ENCODE measurements at regions not wholly inside any gene's neighbourhood (a gene's known extent, or its start where the extent isn't known, plus 50 kb on each side); places are given as distances from the start of the nearest gene placed in this dataset.
"Not testable (repeated sequence)": the region's sequence is repeated elsewhere in the genome, so short reads cannot be mapped to it uniquely, and the experiment has no call there.

DNA sequence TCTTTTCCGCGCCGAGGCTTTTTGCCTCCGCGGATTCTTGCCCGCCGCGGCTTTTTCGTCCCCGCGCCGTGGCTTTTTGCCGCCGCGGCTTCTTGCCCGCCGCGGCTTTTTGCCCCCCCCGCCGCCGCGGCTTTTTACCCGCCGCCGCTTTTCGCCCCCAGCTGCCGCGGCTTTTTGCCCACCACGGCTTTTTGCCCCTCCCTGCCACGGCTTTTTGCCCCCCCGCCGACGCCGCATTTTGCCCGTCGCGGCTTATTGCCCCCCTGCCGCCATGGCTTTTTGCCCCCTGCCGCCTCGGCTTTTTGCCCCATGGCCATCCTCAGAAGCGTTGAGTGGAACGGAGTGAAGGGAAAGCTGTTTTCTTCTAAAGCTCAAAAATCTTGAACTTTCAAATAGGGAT, 4955.5 kb upstream of the OR11H1 start:
- TF ChIP-seq, protein P1, sequence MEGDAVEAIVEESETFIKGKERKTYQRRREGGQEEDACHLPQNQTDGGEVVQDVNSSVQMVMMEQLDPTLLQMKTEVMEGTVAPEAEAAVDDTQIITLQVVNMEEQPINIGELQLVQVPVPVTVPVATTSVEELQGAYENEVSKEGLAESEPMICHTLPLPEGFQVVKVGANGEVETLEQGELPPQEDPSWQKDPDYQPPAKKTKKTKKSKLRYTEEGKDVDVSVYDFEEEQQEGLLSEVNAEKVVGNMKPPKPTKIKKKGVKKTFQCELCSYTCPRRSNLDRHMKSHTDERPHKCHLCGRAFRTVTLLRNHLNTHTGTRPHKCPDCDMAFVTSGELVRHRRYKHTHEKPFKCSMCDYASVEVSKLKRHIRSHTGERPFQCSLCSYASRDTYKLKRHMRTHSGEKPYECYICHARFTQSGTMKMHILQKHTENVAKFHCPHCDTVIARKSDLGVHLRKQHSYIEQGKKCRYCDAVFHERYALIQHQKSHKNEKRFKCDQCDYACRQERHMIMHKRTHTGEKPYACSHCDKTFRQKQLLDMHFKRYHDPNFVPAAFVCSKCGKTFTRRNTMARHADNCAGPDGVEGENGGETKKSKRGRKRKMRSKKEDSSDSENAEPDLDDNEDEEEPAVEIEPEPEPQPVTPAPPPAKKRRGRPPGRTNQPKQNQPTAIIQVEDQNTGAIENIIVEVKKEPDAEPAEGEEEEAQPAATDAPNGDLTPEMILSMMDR (conservative IDR thresholded peaks at IDR 0.05), result not testable (repeated sequence)
- TF ChIP-seq EZH2 (IDR thresholded peaks at IDR 0.05; ENCODE audit: low read depth), result not testable (repeated sequence)
